ENCODE measurements at regions not wholly inside any gene's neighbourhood (a gene's known extent, or its start where the extent isn't known, plus 50 kb on each side); places are given as distances from the start of the nearest gene placed in this dataset.

DNA sequence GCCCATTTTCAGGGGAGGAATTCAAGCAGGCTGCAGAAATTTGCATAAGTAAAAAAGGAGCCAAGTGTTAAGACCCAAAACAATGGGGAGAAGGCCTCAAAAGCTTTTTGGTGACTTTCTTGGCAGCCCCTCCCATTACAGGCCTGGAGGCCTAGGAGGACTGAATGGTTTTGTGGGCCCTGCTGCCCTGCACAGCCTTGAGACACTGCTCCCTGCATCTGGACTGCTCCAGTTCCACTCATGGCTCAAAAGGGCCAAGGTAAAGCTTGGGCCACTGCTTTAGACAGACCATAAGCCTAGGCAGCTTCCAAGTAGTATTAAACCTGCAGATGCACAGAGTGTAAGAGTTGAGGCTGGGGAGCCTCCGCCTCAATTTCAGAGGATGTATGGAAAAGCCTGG, 501.6 kb downstream of the MID1IP1 start:
- no peak for DNase-seq (ENCODE audit: low spot score)
- TF ChIP-seq SP1 (IDR thresholded peaks at IDR 0.05): no peak
- no peak for TF ChIP-seq NR2F2 (IDR thresholded peaks at IDR 0.05)
- no peak for TF ChIP-seq HNF4G (IDR thresholded peaks at IDR 0.05)
- no peak for TF ChIP-seq JUND (IDR thresholded peaks at IDR 0.05)
- no peak for TF ChIP-seq EGR1 (IDR thresholded peaks at IDR 0.05; ENCODE audit: low read depth in 2 of 2)
- TF ChIP-seq FOXA2 (IDR thresholded peaks at IDR 0.05): no peak
- TF ChIP-seq, protein P1, sequence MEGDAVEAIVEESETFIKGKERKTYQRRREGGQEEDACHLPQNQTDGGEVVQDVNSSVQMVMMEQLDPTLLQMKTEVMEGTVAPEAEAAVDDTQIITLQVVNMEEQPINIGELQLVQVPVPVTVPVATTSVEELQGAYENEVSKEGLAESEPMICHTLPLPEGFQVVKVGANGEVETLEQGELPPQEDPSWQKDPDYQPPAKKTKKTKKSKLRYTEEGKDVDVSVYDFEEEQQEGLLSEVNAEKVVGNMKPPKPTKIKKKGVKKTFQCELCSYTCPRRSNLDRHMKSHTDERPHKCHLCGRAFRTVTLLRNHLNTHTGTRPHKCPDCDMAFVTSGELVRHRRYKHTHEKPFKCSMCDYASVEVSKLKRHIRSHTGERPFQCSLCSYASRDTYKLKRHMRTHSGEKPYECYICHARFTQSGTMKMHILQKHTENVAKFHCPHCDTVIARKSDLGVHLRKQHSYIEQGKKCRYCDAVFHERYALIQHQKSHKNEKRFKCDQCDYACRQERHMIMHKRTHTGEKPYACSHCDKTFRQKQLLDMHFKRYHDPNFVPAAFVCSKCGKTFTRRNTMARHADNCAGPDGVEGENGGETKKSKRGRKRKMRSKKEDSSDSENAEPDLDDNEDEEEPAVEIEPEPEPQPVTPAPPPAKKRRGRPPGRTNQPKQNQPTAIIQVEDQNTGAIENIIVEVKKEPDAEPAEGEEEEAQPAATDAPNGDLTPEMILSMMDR (IDR thresholded peaks at IDR 0.05; ENCODE audit: low read depth, low read length, missing input control): no peak
- no peak for TF ChIP-seq RXRA (IDR thresholded peaks at IDR 0.05)
- TF ChIP-seq YY1 (IDR thresholded peaks at IDR 0.05): no peak
- no peak for TF ChIP-seq GABPA (IDR thresholded peaks at IDR 0.05 in 1 of 2, conservative IDR thresholded peaks at IDR 0.05 in 1 of 2)
- TF ChIP-seq HNF4A (conservative IDR thresholded peaks at IDR 0.05): no peak
- TF ChIP-seq, protein P2, sequence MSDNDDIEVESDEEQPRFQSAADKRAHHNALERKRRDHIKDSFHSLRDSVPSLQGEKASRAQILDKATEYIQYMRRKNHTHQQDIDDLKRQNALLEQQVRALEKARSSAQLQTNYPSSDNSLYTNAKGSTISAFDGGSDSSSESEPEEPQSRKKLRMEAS (IDR thresholded peaks at IDR 0.05): no peak
- TF ChIP-seq, protein P3, sequence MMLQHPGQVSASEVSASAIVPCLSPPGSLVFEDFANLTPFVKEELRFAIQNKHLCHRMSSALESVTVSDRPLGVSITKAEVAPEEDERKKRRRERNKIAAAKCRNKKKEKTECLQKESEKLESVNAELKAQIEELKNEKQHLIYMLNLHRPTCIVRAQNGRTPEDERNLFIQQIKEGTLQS (IDR thresholded peaks at IDR 0.05): no peak
- TF ChIP-seq, protein P4, sequence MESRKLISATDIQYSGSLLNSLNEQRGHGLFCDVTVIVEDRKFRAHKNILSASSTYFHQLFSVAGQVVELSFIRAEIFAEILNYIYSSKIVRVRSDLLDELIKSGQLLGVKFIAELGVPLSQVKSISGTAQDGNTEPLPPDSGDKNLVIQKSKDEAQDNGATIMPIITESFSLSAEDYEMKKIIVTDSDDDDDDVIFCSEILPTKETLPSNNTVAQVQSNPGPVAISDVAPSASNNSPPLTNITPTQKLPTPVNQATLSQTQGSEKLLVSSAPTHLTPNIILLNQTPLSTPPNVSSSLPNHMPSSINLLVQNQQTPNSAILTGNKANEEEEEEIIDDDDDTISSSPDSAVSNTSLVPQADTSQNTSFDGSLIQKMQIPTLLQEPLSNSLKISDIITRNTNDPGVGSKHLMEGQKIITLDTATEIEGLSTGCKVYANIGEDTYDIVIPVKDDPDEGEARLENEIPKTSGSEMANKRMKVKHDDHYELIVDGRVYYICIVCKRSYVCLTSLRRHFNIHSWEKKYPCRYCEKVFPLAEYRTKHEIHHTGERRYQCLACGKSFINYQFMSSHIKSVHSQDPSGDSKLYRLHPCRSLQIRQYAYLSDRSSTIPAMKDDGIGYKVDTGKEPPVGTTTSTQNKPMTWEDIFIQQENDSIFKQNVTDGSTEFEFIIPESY (IDR thresholded peaks at IDR 0.05): no peak
- TF ChIP-seq, protein P5, sequence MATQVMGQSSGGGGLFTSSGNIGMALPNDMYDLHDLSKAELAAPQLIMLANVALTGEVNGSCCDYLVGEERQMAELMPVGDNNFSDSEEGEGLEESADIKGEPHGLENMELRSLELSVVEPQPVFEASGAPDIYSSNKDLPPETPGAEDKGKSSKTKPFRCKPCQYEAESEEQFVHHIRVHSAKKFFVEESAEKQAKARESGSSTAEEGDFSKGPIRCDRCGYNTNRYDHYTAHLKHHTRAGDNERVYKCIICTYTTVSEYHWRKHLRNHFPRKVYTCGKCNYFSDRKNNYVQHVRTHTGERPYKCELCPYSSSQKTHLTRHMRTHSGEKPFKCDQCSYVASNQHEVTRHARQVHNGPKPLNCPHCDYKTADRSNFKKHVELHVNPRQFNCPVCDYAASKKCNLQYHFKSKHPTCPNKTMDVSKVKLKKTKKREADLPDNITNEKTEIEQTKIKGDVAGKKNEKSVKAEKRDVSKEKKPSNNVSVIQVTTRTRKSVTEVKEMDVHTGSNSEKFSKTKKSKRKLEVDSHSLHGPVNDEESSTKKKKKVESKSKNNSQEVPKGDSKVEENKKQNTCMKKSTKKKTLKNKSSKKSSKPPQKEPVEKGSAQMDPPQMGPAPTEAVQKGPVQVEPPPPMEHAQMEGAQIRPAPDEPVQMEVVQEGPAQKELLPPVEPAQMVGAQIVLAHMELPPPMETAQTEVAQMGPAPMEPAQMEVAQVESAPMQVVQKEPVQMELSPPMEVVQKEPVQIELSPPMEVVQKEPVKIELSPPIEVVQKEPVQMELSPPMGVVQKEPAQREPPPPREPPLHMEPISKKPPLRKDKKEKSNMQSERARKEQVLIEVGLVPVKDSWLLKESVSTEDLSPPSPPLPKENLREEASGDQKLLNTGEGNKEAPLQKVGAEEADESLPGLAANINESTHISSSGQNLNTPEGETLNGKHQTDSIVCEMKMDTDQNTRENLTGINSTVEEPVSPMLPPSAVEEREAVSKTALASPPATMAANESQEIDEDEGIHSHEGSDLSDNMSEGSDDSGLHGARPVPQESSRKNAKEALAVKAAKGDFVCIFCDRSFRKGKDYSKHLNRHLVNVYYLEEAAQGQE (IDR thresholded peaks at IDR 0.05): no peak
- no peak for TF ChIP-seq FOXA1 (IDR thresholded peaks at IDR 0.05)
- Histone ChIP-seq H3K36me3 (ENCODE audit: control insufficient read depth in 4 of 4, insufficient read depth in 3 of 4, low read depth in 1 of 4, low read length in 3 of 4) (no peaks in the 10 kb centered on the region), H3K4me3 (ENCODE audit: low read depth in 1 of 3, low read length in 3 of 3) (no peak overlapping the region), H3K27me3 (ENCODE audit: control insufficient read depth in 4 of 4, insufficient read depth in 4 of 4, low read length in 3 of 4) (no peaks in the 10 kb centered on the region), H3K4me1 (ENCODE audit: control insufficient read depth in 4 of 4, insufficient read depth in 4 of 4, low read length in 3 of 4) (no peaks in the 10 kb centered on the region), H3K9me3 (ENCODE audit: control insufficient read depth in 4 of 4, low read length in 3 of 4) (peaks cover 0 to 5% (median 2%) of the 10 kb centered on the region in 4 donors), H3K27ac (ENCODE audit: low read depth in 1 of 2, low read length in 2 of 2) (no peak overlapping the region), H3K9ac (ENCODE audit: low read depth in 1 of 2, low read length in 2 of 2) (no peak overlapping the region)
- 96% methylated on average over 1 of the region's 1 CpG for WGBS

DNA sequence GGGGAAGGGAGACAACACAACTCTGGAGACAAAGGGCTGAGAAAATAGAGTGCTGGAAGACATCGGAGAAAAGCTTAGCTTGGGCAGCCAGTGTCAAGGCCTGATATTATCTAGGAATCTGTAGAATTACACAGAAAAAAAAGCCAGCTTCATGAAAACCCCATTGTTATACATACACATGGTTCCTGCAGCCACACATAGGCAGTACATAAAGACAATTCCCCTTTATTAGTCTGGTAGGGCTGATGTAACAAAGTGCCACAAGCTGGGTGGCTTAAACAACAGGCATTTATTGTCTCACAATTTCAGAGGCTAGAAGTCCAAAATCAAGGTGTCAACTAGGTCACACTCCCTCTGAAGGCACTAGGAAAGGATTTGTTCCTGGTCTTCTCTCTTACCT, 503.5 kb downstream of the MID1IP1 start:
- Histone ChIP-seq H3K36me3 (ENCODE audit: control insufficient read depth in 4 of 4, insufficient read depth in 3 of 4, low read depth in 1 of 4, low read length in 3 of 4) (no peaks in the 10 kb centered on the region), H3K9me3 (ENCODE audit: control insufficient read depth in 4 of 4, low read length in 3 of 4) (peaks cover 0 to 5% (median 2%) of the 10 kb centered on the region in 4 donors), H3K27me3 (ENCODE audit: control insufficient read depth in 4 of 4, insufficient read depth in 4 of 4, low read length in 3 of 4) (no peaks in the 10 kb centered on the region), H3K9ac (ENCODE audit: low read depth in 1 of 2, low read length in 2 of 2) (no peak overlapping the region), H3K4me1 (ENCODE audit: control insufficient read depth in 4 of 4, insufficient read depth in 4 of 4, low read length in 3 of 4) (no peaks in the 10 kb centered on the region), H3K27ac (ENCODE audit: low read depth in 1 of 2, low read length in 2 of 2) (no peak overlapping the region), H3K4me3 (ENCODE audit: low read depth in 1 of 3, low read length in 3 of 3) (no peak overlapping the region)
- DNase-seq (ENCODE audit: low spot score): no peak
- WGBS: 97% methylated on average over 1 of the region's 1 CpG
- TF ChIP-seq EGR1 (IDR thresholded peaks at IDR 0.05; ENCODE audit: low read depth in 2 of 2): no peak
- no peak for TF ChIP-seq YY1 (IDR thresholded peaks at IDR 0.05)
- no peak for TF ChIP-seq JUND (IDR thresholded peaks at IDR 0.05)
- no peak for TF ChIP-seq FOXA1 (IDR thresholded peaks at IDR 0.05)
- no peak for TF ChIP-seq HNF4A (conservative IDR thresholded peaks at IDR 0.05)
- no peak for TF ChIP-seq FOXA2 (IDR thresholded peaks at IDR 0.05)
- no peak for TF ChIP-seq SP1 (IDR thresholded peaks at IDR 0.05)
- TF ChIP-seq, protein P4 (IDR thresholded peaks at IDR 0.05): no peak
- no peak for TF ChIP-seq TAF1 (conservative IDR thresholded peaks at IDR 0.05)
- TF ChIP-seq, protein P3 (IDR thresholded peaks at IDR 0.05): no peak
- TF ChIP-seq, protein P2 (IDR thresholded peaks at IDR 0.05): no peak
- TF ChIP-seq RAD21 (IDR thresholded peaks at IDR 0.05): no peak
- no peak for TF ChIP-seq RXRA (IDR thresholded peaks at IDR 0.05)
- no peak for TF ChIP-seq NR2F2 (IDR thresholded peaks at IDR 0.05)
- TF ChIP-seq, protein P1 (IDR thresholded peaks at IDR 0.05; ENCODE audit: low read depth, low read length, missing input control): no peak
